Left ventricle myocardium inferior (tissue), 1 donor: ENCODE measurements at regions not wholly inside any gene's neighbourhood (a gene's known extent, or its start where the extent isn't known, plus 50 kb on each side); places are given as distances from the start of the nearest gene placed in this dataset.
A peak's percentile ranks its signal among the peaks of the same experiment; 100 is the strongest.

Experiments used
- DNase-seq: peaks from one replicate; pipeline ENCODE4 v3.0.0-alpha.2; 2020
- H3K27ac ChIP-seq: fragments of 200-600 bp; replicated peaks from 2 replicates; pipeline ENCODE4 v1.8.0; 2021
- H3K27me3 ChIP-seq: fragments of 200-600 bp; 2 replicates; pipeline ENCODE4 v1.8.0; 2021; ENCODE audit warnings: low read depth
- H3K36me3 ChIP-seq: fragments of 200-600 bp; 2 replicates; pipeline ENCODE4 v1.8.0; 2021
- H3K4me1 ChIP-seq: fragments of 200-600 bp; 2 replicates; pipeline ENCODE4 v1.8.0; 2021
- H3K4me3 ChIP-seq: fragments of 200-600 bp; 2 replicates; pipeline ENCODE4 v1.8.0; 2021; ENCODE audit warnings: mild to moderate bottlenecking, moderate library complexity
- H3K9me3 ChIP-seq: fragments of 200-600 bp; replicated peaks from 2 replicates; pipeline ENCODE4 v1.8.0; 2021
- CTCF ChIP-seq: fragments of 200-600 bp; IDR thresholded peaks from 2 replicates; pipeline ENCODE4 v1.8.0; 2021; ENCODE audit warnings: antibody characterized with exemption, mild to moderate bottlenecking, borderline replicate concordance
- intact Hi-C: fragments of 100-400 bp; cut with micrococcal nuclease; formaldehyde crosslinking; loops from one replicate; pipeline ENCODE4 v1.11.0; 2022
- donor health status: DM: no; HTN: yes; CAD: no; lungs with severe emphysema.

DNA sequence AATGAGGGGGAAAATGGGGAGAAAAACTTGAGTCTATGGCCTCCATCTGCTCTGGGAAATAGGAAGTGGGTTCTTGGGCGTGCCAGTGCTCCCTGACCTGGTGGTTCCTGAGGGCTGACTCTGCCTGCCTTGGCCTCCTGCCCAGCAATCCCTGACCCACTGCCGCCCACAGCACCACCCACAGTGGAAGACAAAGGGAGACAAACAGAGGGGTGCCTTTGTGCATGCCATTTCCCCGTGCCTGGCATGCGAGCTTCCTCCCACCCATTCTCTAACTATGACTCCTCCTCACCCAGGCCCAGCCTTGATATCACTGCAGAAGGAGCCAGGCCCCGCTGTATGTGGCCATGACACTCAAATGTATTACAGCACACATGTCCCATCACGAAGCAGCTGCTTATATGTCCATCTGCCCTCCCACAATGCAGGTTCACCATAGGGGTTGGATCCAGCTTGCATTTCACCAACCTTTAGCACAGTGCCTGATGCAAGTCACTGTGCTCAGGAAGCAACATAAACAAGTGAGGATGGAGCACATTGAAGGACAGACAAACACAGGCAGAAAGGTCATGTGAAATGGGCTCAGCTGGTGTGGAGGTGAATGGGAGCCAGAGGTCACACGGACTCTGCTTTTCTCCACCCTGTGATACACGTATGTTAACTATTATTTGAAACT is 84.4 kb downstream of the ADRB2 start:
- Histone ChIP-seq H3K9me3 (no peaks in the 10 kb centered on the region), H3K4me3 (no peak overlapping the region), H3K36me3 (no peaks in the 10 kb centered on the region), H3K27me3 (no peaks in the 10 kb centered on the region), H3K27ac (no peak overlapping the region), H3K4me1 (peaks cover 34% of the 10 kb centered on the region)
- DNase-seq, result peak; percentile 20
- TF ChIP-seq CTCF, result no peak
- intact Hi-C loops, result no loop called here

DNA sequence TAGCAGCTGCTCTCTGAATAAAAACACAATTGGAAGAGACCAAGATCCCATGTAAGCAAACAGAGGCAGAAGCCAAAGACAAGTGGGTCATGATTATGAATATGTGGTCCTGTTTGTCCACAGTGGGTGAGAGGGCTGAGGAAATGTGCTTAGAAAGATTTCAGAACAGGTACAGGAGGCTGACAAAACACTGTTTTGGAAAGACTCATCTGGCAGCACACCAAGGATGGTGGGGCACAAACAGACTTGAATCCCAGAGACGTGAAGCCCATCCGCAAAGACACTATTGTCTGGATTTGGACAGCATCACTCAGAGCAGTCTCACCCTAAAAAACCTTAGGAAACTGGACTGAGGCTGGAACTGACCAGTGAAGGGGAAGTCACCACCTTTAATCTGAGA is 85.0 kb downstream of the ADRB2 start:
- Histone ChIP-seq H3K4me1 (peaks cover 34% of the 10 kb centered on the region), H3K27me3 (no peaks in the 10 kb centered on the region), H3K9me3 (no peaks in the 10 kb centered on the region), H3K36me3 (no peaks in the 10 kb centered on the region), H3K4me3 (no peak overlapping the region), H3K27ac (no peak overlapping the region)
- intact Hi-C loops, result no loop called here
- no peak for TF ChIP-seq CTCF
- no peak for DNase-seq

DNA sequence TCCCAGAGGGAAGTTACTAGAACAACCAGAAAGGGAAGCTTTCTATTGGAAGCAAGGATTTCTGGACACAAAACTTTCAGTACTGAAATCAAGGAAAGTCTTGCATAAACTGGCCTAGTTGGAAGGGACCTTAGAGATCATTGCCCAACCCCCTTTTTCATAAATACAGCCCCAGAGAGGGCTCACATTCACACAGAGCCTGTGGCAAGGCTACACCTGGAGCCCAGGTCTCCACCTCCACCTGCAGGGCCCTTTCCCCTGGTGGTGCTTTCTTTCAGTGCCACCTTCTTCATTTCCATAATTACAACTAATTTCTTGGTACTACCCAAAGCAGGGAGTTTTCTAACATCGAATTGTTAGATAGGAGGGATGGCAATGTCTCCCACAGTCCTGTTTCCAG is 85.7 kb downstream of the ADRB2 start:
- Histone ChIP-seq H3K27me3 (no peaks in the 10 kb centered on the region), H3K4me3 (no peak overlapping the region), H3K27ac (no peak overlapping the region), H3K9me3 (no peaks in the 10 kb centered on the region), H3K4me1 (peaks cover 38% of the 10 kb centered on the region), H3K36me3 (no peaks in the 10 kb centered on the region)
- no peak for DNase-seq
- no peak for TF ChIP-seq CTCF
- intact Hi-C loops, result no loop called here

GRCh38 chr5:148912714-148913398 is 86.4 kb downstream of the ADRB2 start:
- intact Hi-C loops, result no loop called here

DNA sequence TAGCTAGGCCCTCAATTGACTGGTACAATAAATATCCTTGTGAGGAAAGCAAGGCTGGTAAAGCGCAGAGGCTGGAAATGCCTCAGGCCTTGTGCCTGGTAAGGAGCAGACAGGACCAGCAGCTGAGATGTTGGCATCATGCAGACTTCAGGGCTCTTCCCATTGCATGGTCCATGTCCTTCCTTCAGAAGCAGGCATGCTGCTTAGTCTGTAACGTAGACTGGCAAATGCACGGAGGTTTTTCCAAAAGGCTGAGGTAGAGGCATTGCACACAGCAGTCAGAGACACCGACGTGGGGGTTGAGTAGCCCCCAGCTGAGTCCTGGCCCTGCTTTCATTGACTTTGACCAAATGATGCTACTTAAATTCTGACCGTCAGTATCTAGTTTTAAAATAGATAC is 87.1 kb downstream of the ADRB2 start:
- intact Hi-C loops, result no loop called here
- no peak for DNase-seq
- H3K36me3 ChIP-seq, result no peaks in the 10 kb centered on the region
- no peak overlapping the region for H3K4me3 ChIP-seq
- TF ChIP-seq CTCF, result no peak
- peaks cover 38% of the 10 kb centered on the region for H3K4me1 ChIP-seq
- no peak overlapping the region for H3K27ac ChIP-seq
- no peaks in the 10 kb centered on the region for H3K9me3 ChIP-seq
- H3K27me3 ChIP-seq, result no peaks in the 10 kb centered on the region

More at GRCh38 chr5:148912714-148913398, 86.4 kb downstream of the ADRB2 start:
- Histone ChIP-seq H3K36me3 (no peaks in the 10 kb centered on the region), H3K4me1 (peaks cover 38% of the 10 kb centered on the region), H3K9me3 (no peaks in the 10 kb centered on the region), H3K27ac (no peak overlapping the region), H3K4me3 (no peak overlapping the region), H3K27me3 (no peaks in the 10 kb centered on the region)
- peak; percentile 38 for TF ChIP-seq CTCF
- no peak for DNase-seq
